HCT116 (cell line): ENCODE measurements at regions not wholly inside any gene's neighbourhood (a gene's known extent, or its start where the extent isn't known, plus 50 kb on each side); places are given as distances from the start of the nearest gene placed in this dataset.

Source experiments
- ATAC-seq: fragments of 200-7000 bp; cut with Tn5 transposase; 2 replicates; pipeline ENCODE4 v1.9.1; 2020; ENCODE audit warnings: mild to moderate bottlenecking, moderate library complexity
- BruUV-seq: library from RNA; stranded (reverse); fragments of 400-500 nt; replicated peaks from 2 replicates; lab custom pipeline; 2021; lab: Mats Ljungman, UMichigan
- CTCF ChIA-PET: fragments of 300-600 bp; sonication (Branson Sonifier 250); formaldehyde crosslinking; loops from one replicate; lab custom pipeline; 2021; ENCODE audit warnings: antibody characterized with exemption; lab: Charles Lee
- POLR2A ChIA-PET: fragments of 300-600, 350-600 bp; sonication (Branson Sonifier 250); formaldehyde crosslinking; loops from one replicate; lab custom pipeline; 2021; ENCODE audit warnings: antibody characterized with exemption; lab: Charles Lee
- RAD21 ChIA-PET, 2 experiments: fragments of 300-600 bp; sonication (Branson Sonifier 250); formaldehyde crosslinking; loops; one replicate each; lab custom pipeline; 2023; ENCODE audit warnings: low total read pairs in 2 of 2; ENCODE audit not compliant: uncharacterized antibody in 2 of 2, unreplicated experiment in 2 of 2, low non-redundant PET in 1 of 2; lab: Charles Lee
- DNase-seq: peaks from one replicate; pipeline ENCODE4 v3.0.0-alpha.2; 2010; ENCODE audit warnings: low read depth, low spot score
- H2AFZ ChIP-seq: fragments of 200-600 bp; shearing (Covaris generic), sonication (generic); 2 replicates; pipeline ENCODE4 v1.6.1; 2017; ENCODE audit warnings: low read depth, mixed run types, mixed read lengths, antibody characterized with exemption, low read length; ENCODE audit not compliant: poor library complexity, severe bottlenecking
- H3K27ac ChIP-seq: 2 replicates; pipeline ENCODE4 v1.5.1; 2012; ENCODE audit warnings: low read depth, low read length
- H3K27me3 ChIP-seq: fragments of 200-600 bp; sonication (generic); 2 replicates; pipeline ENCODE4 v1.6.1; 2016; ENCODE audit warnings: mixed run types, low read length, mixed read lengths; ENCODE audit not compliant: insufficient read depth
- H3K36me3 ChIP-seq, 2 experiments: fragments of 200-500 bp in 1 of 2; fragments of 200-600 bp in 1 of 2; sonication (Bioruptor generic) in 1 of 2; sonication (generic) in 1 of 2; 2 replicates each; pipeline versions ENCODE4 v1.5.1 to v1.6.1; 2014 to 2016; ENCODE audit warnings: low read length in 2 of 2, inconsistent platforms in 1 of 2, mixed read lengths in 1 of 2, mixed run types in 1 of 2; ENCODE audit not compliant: insufficient read depth in 2 of 2, control insufficient read depth in 1 of 2
- H3K4me1 ChIP-seq, 2 experiments: fragments of 200-600 bp in 1 of 2; sonication (generic) in 1 of 2; 2 replicates each; pipeline versions ENCODE4 v1.5.1 to v1.6.1; 2012 to 2017; ENCODE audit warnings: low read length in 2 of 2, inconsistent platforms in 1 of 2, mild to moderate bottlenecking in 1 of 2, mixed read lengths in 1 of 2, mixed run types in 1 of 2, moderate library complexity in 1 of 2; ENCODE audit not compliant: insufficient read depth in 2 of 2, control insufficient read depth in 1 of 2
- H3K4me2 ChIP-seq: fragments of 200-600 bp; sonication (generic); 2 replicates; pipeline ENCODE4 v1.6.1; 2017; ENCODE audit warnings: mixed run types, low read length, mixed read lengths
- H3K4me3 ChIP-seq, 2 experiments: fragments of 200-600 bp in 1 of 2; sonication (generic) in 1 of 2; replicated peaks in 1 of 2; 2 replicates each; pipeline ENCODE4 v1.5.1; 2011 to 2016; ENCODE audit warnings: low read length in 2 of 2, control low read depth in 1 of 2, low read depth in 1 of 2, mild to moderate bottlenecking in 1 of 2, mixed read lengths in 1 of 2, mixed run types in 1 of 2
- H3K79me2 ChIP-seq: fragments of 200-600 bp; sonication (generic); 2 replicates; pipeline ENCODE4 v1.6.1; 2017; ENCODE audit warnings: mild to moderate bottlenecking, mixed run types, low read length, moderate library complexity, mixed read lengths; ENCODE audit not compliant: insufficient read depth
- H3K9ac ChIP-seq: fragments of 200-600 bp; sonication (generic); 2 replicates; pipeline ENCODE4 v1.6.1; 2016; ENCODE audit warnings: low read length, mixed read lengths
- H3K9me2 ChIP-seq: fragments of 200-600 bp; sonication (generic), shearing (Covaris generic); 2 replicates; pipeline ENCODE4 v1.6.1; 2017; ENCODE audit warnings: mixed run types, mild to moderate bottlenecking, moderate library complexity; ENCODE audit not compliant: insufficient read depth
- H3K9me3 ChIP-seq, 2 experiments: fragments of 200-500 bp in 1 of 2; fragments of 200-600 bp in 1 of 2; sonication (Bioruptor generic) in 1 of 2; sonication (generic) in 1 of 2; 2 replicates each; pipeline ENCODE4 v1.6.1; 2014 to 2017; ENCODE audit warnings: low read length in 2 of 2, mixed read lengths in 2 of 2, inconsistent platforms in 1 of 2, low read depth in 1 of 2, mild to moderate bottlenecking in 1 of 2, mixed run types in 1 of 2, moderate library complexity in 1 of 2; ENCODE audit not compliant: control insufficient read depth in 1 of 2, insufficient read depth in 1 of 2
- H4K20me1 ChIP-seq: fragments of 200-600 bp; sonication (generic), shearing (Covaris generic); 2 replicates; pipeline ENCODE4 v1.6.1; 2017; ENCODE audit warnings: mixed run types, mild to moderate bottlenecking, moderate library complexity; ENCODE audit not compliant: insufficient read depth
- CTCF ChIP-seq, 3 experiments: fragments of 200-600 bp in 1 of 3; sonication (generic) in 1 of 3; IDR thresholded peaks in 2 of 3; conservative IDR thresholded peaks in 1 of 3; 2 replicates each; pipeline ENCODE4 v1.5.1; 2012 to 2017; ENCODE audit warnings: low read depth in 2 of 3, low read length in 2 of 3, antibody characterized with exemption in 1 of 3, borderline replicate concordance in 1 of 3, control low read depth in 1 of 3, mild to moderate bottlenecking in 1 of 3, mixed read lengths in 1 of 3, mixed run types in 1 of 3, moderate library complexity in 1 of 3; ENCODE audit not compliant: insufficient read depth in 1 of 3
- JUND ChIP-seq: IDR thresholded peaks from 2 replicates; pipeline ENCODE4 v1.6.1; 2012
- REST ChIP-seq: IDR thresholded peaks from 2 replicates; pipeline ENCODE4 v1.6.1; 2012; ENCODE audit warnings: low read depth
- SP1 ChIP-seq: IDR thresholded peaks from 2 replicates; pipeline ENCODE4 v1.6.1; 2012; ENCODE audit warnings: low read depth
- SRF ChIP-seq: IDR thresholded peaks from 2 replicates; pipeline ENCODE4 v1.6.1; 2012; ENCODE audit warnings: low read depth
- ZBTB33 ChIP-seq: IDR thresholded peaks from 2 replicates; pipeline ENCODE4 v1.6.1; 2011; ENCODE audit warnings: mild to moderate bottlenecking, low read length, moderate library complexity; ENCODE audit not compliant: insufficient replicate concordance; ENCODE audit errors: extremely low read depth
- intact Hi-C: fragments of 100-400 bp; cut with micrococcal nuclease; formaldehyde crosslinking; loops from 2 replicates; pipeline ENCODE4 v1.10.0; 2022

GRCh38 chr3:14279626-14280061 lies 101.0 kb downstream of the LSM3 start:
- TF ChIP-seq JUND, result no peak
- TF ChIP-seq CTCF (IDR thresholded peaks at IDR 0.05 in 2 of 3, conservative IDR thresholded peaks at IDR 0.05 in 1 of 3; ENCODE audit: borderline replicate concordance in 1 of 3, insufficient read depth in 1 of 3, low read depth in 2 of 3, low read length in 2 of 3), result no peak
- TF ChIP-seq SP1, result no peak
- no peak for TF ChIP-seq ZBTB33
- no peak for TF ChIP-seq SRF
- TF ChIP-seq REST, result no peak
- Histone ChIP-seq H3K4me1 (peaks cover 0 to 9% of the 10 kb centered on the region in 2 experiments; a peak in 1 of 4 replicates), H3K27ac (no peak overlapping the region), H3K36me3 (no peaks in the 10 kb centered on the region), H3K79me2 (no peaks in the 10 kb centered on the region), H3K9me2 (no peaks in the 10 kb centered on the region), H3K4me2 (no peak overlapping the region), H2AFZ (no peak overlapping the region), H3K27me3 (no peaks in the 10 kb centered on the region), H4K20me1 (no peaks in the 10 kb centered on the region), H3K9ac (no peak overlapping the region), H3K9me3 (no peaks in the 10 kb centered on the region), H3K4me3 (no peak overlapping the region)
- ChIA-PET POLR2A (no interaction called here), RAD21 (no interaction called here), CTCF (no interaction called here)
- intact Hi-C loops, result no loop called here
- DNase-seq (no peak), ATAC-seq (no peak)
- no TSS peak for BruUV-seq
